HEK293 (cell line): ENCODE measurements at regions not wholly inside any gene's neighbourhood (a gene's known extent, or its start where the extent isn't known, plus 50 kb on each side); places are given as distances from the start of the nearest gene placed in this dataset.

Source experiments
- CTCF ChIA-PET: fragments of 350-600 bp; formaldehyde crosslinking; extraction: SDS; loops from one replicate; lab custom pipeline; 2021; ENCODE audit warnings: antibody characterized with exemption; lab: Yijun Ruan, JAX
- POLR2A ChIA-PET: fragments of 300-600 bp; formaldehyde crosslinking; extraction: SDS; loops from one replicate; lab custom pipeline; 2020; ENCODE audit warnings: antibody characterized with exemption, inconsistent platforms; lab: Yijun Ruan, JAX
- H3K27ac ChIP-seq: fragments of 200-500 bp; sonication (Bioruptor generic); 2 replicates; pipeline ENCODE4 v1.5.1; 2014; ENCODE audit warnings: low read depth, low read length, control low read depth, inconsistent platforms; ENCODE audit errors: extremely low read depth
- H3K36me3 ChIP-seq, 2 experiments: fragments of 200-500 bp in 1 of 2; sonication (Bioruptor generic) in 1 of 2; 1 replicate in 1 of 2; 2 replicates in 1 of 2; pipeline ENCODE4 v1.5.1; 2014 to 2017; ENCODE audit warnings: inconsistent platforms in 2 of 2, low read length in 2 of 2; ENCODE audit not compliant: control insufficient read depth in 2 of 2, insufficient read depth in 1 of 2
- H3K4me1 ChIP-seq: fragments of 200-500 bp; sonication (Bioruptor generic); 2 replicates; pipeline ENCODE4 v1.5.1; 2014; ENCODE audit warnings: mild to moderate bottlenecking, low read length, inconsistent platforms; ENCODE audit not compliant: control insufficient read depth, insufficient read depth
- H3K4me3 ChIP-seq: 2 replicates; pipeline ENCODE4 v1.5.1; 2011; ENCODE audit warnings: low read depth, mild to moderate bottlenecking, control low read depth, low read length, moderate library complexity
- H3K9me3 ChIP-seq: fragments of 200-500 bp; sonication (Bioruptor generic); 2 replicates; pipeline ENCODE4 v1.5.1; 2014; ENCODE audit warnings: low read depth, low read length, inconsistent platforms; ENCODE audit not compliant: control insufficient read depth, insufficient read depth
- ELK4 ChIP-seq: IDR thresholded peaks from 2 replicates; pipeline ENCODE4 v1.6.1; 2011; ENCODE audit warnings: mild to moderate bottlenecking, low read depth, low read length, borderline replicate concordance
- SP7 ChIP-seq: fragments of 450-650 bp; formaldehyde crosslinking; IDR thresholded peaks from 2 replicates; pipeline ENCODE4 v1.5.1; 2016; ENCODE audit warnings: missing biosample characterization, missing genetic modification characterization
- TRIM28 ChIP-seq: IDR thresholded peaks from 2 replicates; pipeline ENCODE4 v1.6.1; 2011; ENCODE audit warnings: low read length, control low read depth, borderline replicate concordance
- TSHZ1 ChIP-seq: fragments of 450-650 bp; formaldehyde crosslinking; IDR thresholded peaks from 2 replicates; pipeline ENCODE4 v1.5.1; 2016; ENCODE audit warnings: missing biosample characterization, missing genetic modification characterization, borderline replicate concordance
- WT1 ChIP-seq: fragments of 450-650 bp; formaldehyde crosslinking; IDR thresholded peaks from 2 replicates; pipeline ENCODE4 v1.5.1; 2016; ENCODE audit warnings: missing biosample characterization, missing genetic modification characterization
- ZBTB11 ChIP-seq: fragments of 450-650 bp; formaldehyde crosslinking; conservative IDR thresholded peaks from 2 replicates; pipeline ENCODE4 v1.5.1; 2016; ENCODE audit warnings: low read depth, missing biosample characterization, missing genetic modification characterization
- ZNF174 ChIP-seq: fragments of 450-650 bp; formaldehyde crosslinking; IDR thresholded peaks from 2 replicates; pipeline ENCODE4 v1.5.0; 2017; ENCODE audit warnings: missing biosample characterization, mild to moderate bottlenecking, missing genetic modification characterization
- ZNF175 ChIP-seq: fragments of 450-650 bp; formaldehyde crosslinking; IDR thresholded peaks from 2 replicates; pipeline ENCODE4 v1.5.1; 2016; ENCODE audit warnings: missing biosample characterization, missing genetic modification characterization
- ZNF2 ChIP-seq: fragments of 450-650 bp; formaldehyde crosslinking; IDR thresholded peaks from 2 replicates; pipeline ENCODE4 v1.5.1; 2016; ENCODE audit warnings: missing biosample characterization, missing genetic modification characterization
- ZNF24 ChIP-seq: fragments of 450-650 bp; formaldehyde crosslinking; IDR thresholded peaks from 2 replicates; pipeline ENCODE4 v1.5.1; 2016; ENCODE audit warnings: missing biosample characterization, missing genetic modification characterization
- ZNF266 ChIP-seq: fragments of 450-650 bp; formaldehyde crosslinking; IDR thresholded peaks from 2 replicates; pipeline ENCODE4 v1.5.1; 2016; ENCODE audit warnings: missing biosample characterization, missing genetic modification characterization, low read depth
- ZNF423 ChIP-seq: fragments of 450-650 bp; formaldehyde crosslinking; IDR thresholded peaks from 2 replicates; pipeline ENCODE4 v1.5.1; 2016; ENCODE audit warnings: missing biosample characterization, missing genetic modification characterization
- ZNF488 ChIP-seq: fragments of 450-650 bp; formaldehyde crosslinking; IDR thresholded peaks from 2 replicates; pipeline ENCODE4 v1.5.1; 2016; ENCODE audit warnings: missing biosample characterization, missing genetic modification characterization
- ZNF518A ChIP-seq: fragments of 450-650 bp; formaldehyde crosslinking; conservative IDR thresholded peaks from 2 replicates; pipeline ENCODE4 v1.5.1; 2016; ENCODE audit warnings: low read depth, missing biosample characterization, missing genetic modification characterization
- ZNF530 ChIP-seq: fragments of 450-650 bp; formaldehyde crosslinking; IDR thresholded peaks from 2 replicates; pipeline ENCODE4 v1.5.1; 2016; ENCODE audit warnings: low read depth, missing biosample characterization, missing genetic modification characterization
- TF ChIP-seq, protein P1 (sequence below): fragments of 450-650 bp; formaldehyde crosslinking; IDR thresholded peaks from 2 replicates; pipeline ENCODE4 v1.5.1; 2016; ENCODE audit warnings: missing biosample characterization, missing genetic modification characterization
- TF ChIP-seq, protein P2 (sequence below): fragments of 450-650 bp; formaldehyde crosslinking; IDR thresholded peaks from 2 replicates; pipeline ENCODE4 v1.5.1; 2016; ENCODE audit warnings: missing biosample characterization, missing genetic modification characterization

GRCh38 chr1:217025381-217025780, 302.2 kb upstream of the ESRRG start (continued):
- TF ChIP-seq, protein P1, sequence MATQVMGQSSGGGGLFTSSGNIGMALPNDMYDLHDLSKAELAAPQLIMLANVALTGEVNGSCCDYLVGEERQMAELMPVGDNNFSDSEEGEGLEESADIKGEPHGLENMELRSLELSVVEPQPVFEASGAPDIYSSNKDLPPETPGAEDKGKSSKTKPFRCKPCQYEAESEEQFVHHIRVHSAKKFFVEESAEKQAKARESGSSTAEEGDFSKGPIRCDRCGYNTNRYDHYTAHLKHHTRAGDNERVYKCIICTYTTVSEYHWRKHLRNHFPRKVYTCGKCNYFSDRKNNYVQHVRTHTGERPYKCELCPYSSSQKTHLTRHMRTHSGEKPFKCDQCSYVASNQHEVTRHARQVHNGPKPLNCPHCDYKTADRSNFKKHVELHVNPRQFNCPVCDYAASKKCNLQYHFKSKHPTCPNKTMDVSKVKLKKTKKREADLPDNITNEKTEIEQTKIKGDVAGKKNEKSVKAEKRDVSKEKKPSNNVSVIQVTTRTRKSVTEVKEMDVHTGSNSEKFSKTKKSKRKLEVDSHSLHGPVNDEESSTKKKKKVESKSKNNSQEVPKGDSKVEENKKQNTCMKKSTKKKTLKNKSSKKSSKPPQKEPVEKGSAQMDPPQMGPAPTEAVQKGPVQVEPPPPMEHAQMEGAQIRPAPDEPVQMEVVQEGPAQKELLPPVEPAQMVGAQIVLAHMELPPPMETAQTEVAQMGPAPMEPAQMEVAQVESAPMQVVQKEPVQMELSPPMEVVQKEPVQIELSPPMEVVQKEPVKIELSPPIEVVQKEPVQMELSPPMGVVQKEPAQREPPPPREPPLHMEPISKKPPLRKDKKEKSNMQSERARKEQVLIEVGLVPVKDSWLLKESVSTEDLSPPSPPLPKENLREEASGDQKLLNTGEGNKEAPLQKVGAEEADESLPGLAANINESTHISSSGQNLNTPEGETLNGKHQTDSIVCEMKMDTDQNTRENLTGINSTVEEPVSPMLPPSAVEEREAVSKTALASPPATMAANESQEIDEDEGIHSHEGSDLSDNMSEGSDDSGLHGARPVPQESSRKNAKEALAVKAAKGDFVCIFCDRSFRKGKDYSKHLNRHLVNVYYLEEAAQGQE (tag by site-specific recombination) = no peak
- TF ChIP-seq ELK4 (no peak), ZNF488 (tag by site-specific recombination) (no peak), ZNF2 (tag by site-specific recombination) (no peak), TRIM28 (no peak)
- TF ChIP-seq, protein P2, sequence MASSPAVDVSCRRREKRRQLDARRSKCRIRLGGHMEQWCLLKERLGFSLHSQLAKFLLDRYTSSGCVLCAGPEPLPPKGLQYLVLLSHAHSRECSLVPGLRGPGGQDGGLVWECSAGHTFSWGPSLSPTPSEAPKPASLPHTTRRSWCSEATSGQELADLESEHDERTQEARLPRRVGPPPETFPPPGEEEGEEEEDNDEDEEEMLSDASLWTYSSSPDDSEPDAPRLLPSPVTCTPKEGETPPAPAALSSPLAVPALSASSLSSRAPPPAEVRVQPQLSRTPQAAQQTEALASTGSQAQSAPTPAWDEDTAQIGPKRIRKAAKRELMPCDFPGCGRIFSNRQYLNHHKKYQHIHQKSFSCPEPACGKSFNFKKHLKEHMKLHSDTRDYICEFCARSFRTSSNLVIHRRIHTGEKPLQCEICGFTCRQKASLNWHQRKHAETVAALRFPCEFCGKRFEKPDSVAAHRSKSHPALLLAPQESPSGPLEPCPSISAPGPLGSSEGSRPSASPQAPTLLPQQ = no peak
- TF ChIP-seq, all 188 proteins: peak for 0

GRCh38 chr1:217024911-217025310, 301.7 kb upstream of the ESRRG start:
- Histone ChIP-seq H3K9me3 (no peaks in the 10 kb centered on the region), H3K36me3 (no peaks in the 10 kb centered on the region), H3K4me1 (no peaks in the 10 kb centered on the region), H3K4me3 (no peak overlapping the region), H3K27ac (no peak overlapping the region)
- ChIA-PET CTCF (no interaction called here), POLR2A (no interaction called here)
- TF ChIP-seq TSHZ1 (no peak), ZNF174 (no peak), ZNF423 (tag by site-specific recombination) (no peak), ZNF518A (no peak), ZNF24 (tag by site-specific recombination) (no peak), ZNF530 (tag by site-specific recombination) (no peak), ZNF175 (tag by site-specific recombination) (no peak), SP7 (tag by site-specific recombination) (no peak), ZBTB11 (no peak), ZNF266 (tag by site-specific recombination) (no peak), WT1 (tag by site-specific recombination) (no peak)
